Neural progenitor cell (in vitro differentiated cells): ENCODE measurements at regions not wholly inside any gene's neighbourhood (a gene's known extent, or its start where the extent isn't known, plus 50 kb on each side); places are given as distances from the start of the nearest gene placed in this dataset.

Source experiments
- DNase-seq: peaks from one replicate; pipeline ENCODE4 v3.0.0-alpha.2; 2016; ENCODE audit warnings: low spot score
- H2AFZ ChIP-seq: fragments of 200-600 bp; sonication (generic); replicated peaks from 2 replicates; pipeline ENCODE4 v1.6.1; 2016; ENCODE audit warnings: antibody characterized with exemption
- H3F3A ChIP-seq: fragments of 200-600 bp; sonication (generic); 2 replicates; pipeline ENCODE4 v1.6.1; 2016; ENCODE audit warnings: antibody characterized with exemption, low read depth
- H3K27ac ChIP-seq: fragments of 200-600 bp; sonication (generic); 2 replicates; pipeline ENCODE4 v1.5.1; 2016; ENCODE audit warnings: mild to moderate bottlenecking
- H3K27me3 ChIP-seq: fragments of 200-600 bp; sonication (generic); 2 replicates; pipeline ENCODE4 v1.6.1; 2016; ENCODE audit warnings: mild to moderate bottlenecking, moderate library complexity
- H3K36me3 ChIP-seq: fragments of 200-600 bp; sonication (generic); 2 replicates; pipeline ENCODE4 v1.5.1; 2016
- H3K4me1 ChIP-seq: fragments of 200-600 bp; sonication (generic); 2 replicates; pipeline ENCODE4 v1.6.1; 2016; ENCODE audit warnings: mixed run types
- H3K4me2 ChIP-seq: fragments of 200-600 bp; sonication (generic); 2 replicates; pipeline ENCODE4 v1.6.1; 2016
- H3K4me3 ChIP-seq: fragments of 200-600 bp; sonication (generic); 2 replicates; pipeline ENCODE4 v1.5.1; 2016
- H3K79me2 ChIP-seq: fragments of 200-600 bp; sonication (generic); 2 replicates; pipeline ENCODE4 v1.6.1; 2016; ENCODE audit warnings: low read depth
- H3K9ac ChIP-seq: fragments of 200-600 bp; sonication (generic); 2 replicates; pipeline ENCODE4 v1.6.1; 2016
- H3K9me3 ChIP-seq: fragments of 200-600 bp; sonication (generic); 2 replicates; pipeline ENCODE4 v1.5.1; 2016; ENCODE audit warnings: low read depth
- H4K20me1 ChIP-seq: fragments of 200-600 bp; sonication (generic); 2 replicates; pipeline ENCODE4 v1.6.1; 2016; ENCODE audit warnings: low read depth
- H3K27ac Mint-ChIP-seq: 3 replicates; pipeline ENCODE4 v1.8.0; 2021; ENCODE audit warnings: mixed read lengths
- H3K27me3 Mint-ChIP-seq: 2 replicates; pipeline ENCODE4 v1.8.0; 2022; ENCODE audit warnings: low read depth, mild to moderate bottlenecking, inconsistent platforms, moderate library complexity, mixed read lengths; ENCODE audit not compliant: insufficient read depth
- H3K36me3 Mint-ChIP-seq: 3 replicates; pipeline ENCODE4 v1.8.0; 2021; ENCODE audit warnings: mixed read lengths
- H3K4me1 Mint-ChIP-seq: 3 replicates; pipeline ENCODE4 v1.8.0; 2021; ENCODE audit warnings: mixed read lengths
- H3K4me3 Mint-ChIP-seq: 3 replicates; pipeline ENCODE4 v1.8.0; 2021; ENCODE audit warnings: mild to moderate bottlenecking, moderate library complexity, mixed read lengths
- H3K9me3 Mint-ChIP-seq: 3 replicates; pipeline ENCODE4 v1.8.0; 2020; ENCODE audit warnings: mixed read lengths
- EZH2 ChIP-seq: fragments of 200-600 bp; sonication (generic); IDR thresholded peaks from 2 replicates; pipeline ENCODE4 v1.6.1; 2017; ENCODE audit warnings: antibody characterized with exemption, mild to moderate bottlenecking, moderate library complexity
- EZH2phosphoT487 ChIP-seq: fragments of 200-600 bp; sonication (generic); IDR thresholded peaks from 2 replicates; pipeline ENCODE4 v1.6.1; 2017; ENCODE audit warnings: antibody characterized with exemption
- TF ChIP-seq, protein P1 (sequence below): fragments of 200-600 bp; sonication (generic); IDR thresholded peaks from 2 replicates; pipeline ENCODE4 v1.5.1; 2017; ENCODE audit warnings: antibody characterized with exemption, mild to moderate bottlenecking

DNA sequence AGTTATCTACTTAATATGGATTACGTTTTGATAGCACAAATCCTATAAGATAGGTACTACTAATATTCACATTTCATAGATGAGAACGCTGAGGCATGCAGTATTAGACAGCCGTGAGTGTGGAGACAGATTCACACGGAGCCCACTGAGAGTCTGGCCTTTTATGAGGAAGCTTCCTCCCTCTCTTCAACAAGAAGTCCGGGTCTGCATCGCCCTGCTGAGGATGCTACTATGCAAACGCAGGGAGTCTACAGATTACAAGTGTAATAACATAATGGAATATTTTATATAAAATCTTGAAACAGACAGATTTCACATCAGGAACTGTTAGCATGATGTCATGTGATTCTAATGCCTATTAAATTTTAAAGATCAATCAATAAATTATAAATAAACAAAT lies 255.9 kb upstream of the GLI3 start:
- Mint-ChIP-seq H3K27me3 (peaks cover 11% of the 10 kb centered on the region), H3K27ac (no peak overlapping the region), H3K4me1 (peaks cover 16% of the 10 kb centered on the region), H3K36me3 (no peaks in the 10 kb centered on the region), H3K9me3 (no peaks in the 10 kb centered on the region), H3K4me3 (peak overlapping the region; percentile 85)
- Histone ChIP-seq H3K79me2 (no peaks in the 10 kb centered on the region), H3K4me1 (peaks cover 9% of the 10 kb centered on the region), H4K20me1 (no peaks in the 10 kb centered on the region), H3K36me3 (no peaks in the 10 kb centered on the region), H2AFZ (peak overlapping the region; percentile 98), H3K27me3 (peaks cover 7% of the 10 kb centered on the region), H3F3A (no peaks in the 10 kb centered on the region), H3K27ac (no peak overlapping the region), H3K9ac (no peak overlapping the region), H3K4me3 (peak overlapping the region; percentile 60), H3K9me3 (no peaks in the 10 kb centered on the region), H3K4me2 (peak overlapping the region; percentile 75)
- no peak for DNase-seq
- no peak for TF ChIP-seq EZH2
- TF ChIP-seq, protein P1, sequence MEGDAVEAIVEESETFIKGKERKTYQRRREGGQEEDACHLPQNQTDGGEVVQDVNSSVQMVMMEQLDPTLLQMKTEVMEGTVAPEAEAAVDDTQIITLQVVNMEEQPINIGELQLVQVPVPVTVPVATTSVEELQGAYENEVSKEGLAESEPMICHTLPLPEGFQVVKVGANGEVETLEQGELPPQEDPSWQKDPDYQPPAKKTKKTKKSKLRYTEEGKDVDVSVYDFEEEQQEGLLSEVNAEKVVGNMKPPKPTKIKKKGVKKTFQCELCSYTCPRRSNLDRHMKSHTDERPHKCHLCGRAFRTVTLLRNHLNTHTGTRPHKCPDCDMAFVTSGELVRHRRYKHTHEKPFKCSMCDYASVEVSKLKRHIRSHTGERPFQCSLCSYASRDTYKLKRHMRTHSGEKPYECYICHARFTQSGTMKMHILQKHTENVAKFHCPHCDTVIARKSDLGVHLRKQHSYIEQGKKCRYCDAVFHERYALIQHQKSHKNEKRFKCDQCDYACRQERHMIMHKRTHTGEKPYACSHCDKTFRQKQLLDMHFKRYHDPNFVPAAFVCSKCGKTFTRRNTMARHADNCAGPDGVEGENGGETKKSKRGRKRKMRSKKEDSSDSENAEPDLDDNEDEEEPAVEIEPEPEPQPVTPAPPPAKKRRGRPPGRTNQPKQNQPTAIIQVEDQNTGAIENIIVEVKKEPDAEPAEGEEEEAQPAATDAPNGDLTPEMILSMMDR: no peak
- no peak for TF ChIP-seq EZH2phosphoT487

DNA sequence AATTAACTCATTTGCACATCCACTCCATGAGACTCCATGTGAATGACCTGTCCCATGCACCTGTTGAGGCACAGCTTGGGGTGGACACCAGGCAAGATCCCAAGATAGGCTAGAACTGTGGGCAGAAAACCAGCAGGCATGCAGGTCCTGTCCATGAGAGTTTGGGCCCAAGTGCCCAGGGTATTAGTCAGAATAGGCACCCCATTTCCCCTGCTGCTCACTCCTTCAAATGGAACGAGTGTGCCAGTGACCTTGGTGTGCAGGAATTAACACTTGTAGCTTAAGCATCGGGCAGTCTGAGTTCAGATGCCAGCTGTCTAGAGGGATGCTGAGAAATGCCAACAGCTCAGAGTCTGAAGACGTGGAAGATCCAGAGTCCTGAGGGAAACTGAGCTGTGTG lies 254.1 kb upstream of the GLI3 start:
- H3K27ac Mint-ChIP-seq: no peak overlapping the region
- Histone ChIP-seq H3K79me2 (no peaks in the 10 kb centered on the region), H3K4me2 (no peak overlapping the region), H4K20me1 (no peaks in the 10 kb centered on the region), H3K4me1 (peaks cover 9% of the 10 kb centered on the region), H3K27ac (no peak overlapping the region), H3K27me3 (peaks cover 7% of the 10 kb centered on the region), H3K9ac (no peak overlapping the region), H2AFZ (no peak overlapping the region), H3K4me3 (no peak overlapping the region), H3K36me3 (no peaks in the 10 kb centered on the region), H3F3A (no peaks in the 10 kb centered on the region), H3K9me3 (no peaks in the 10 kb centered on the region)
- TF ChIP-seq EZH2: no peak
- TF ChIP-seq EZH2phosphoT487: no peak
- TF ChIP-seq, protein P1: no peak
- H3K27me3 Mint-ChIP-seq: peaks cover 11% of the 10 kb centered on the region
- no peak overlapping the region for H3K4me3 Mint-ChIP-seq
- H3K4me1 Mint-ChIP-seq: peaks cover 16% of the 10 kb centered on the region
- H3K9me3 Mint-ChIP-seq: no peaks in the 10 kb centered on the region
- DNase-seq: no peak
- H3K36me3 Mint-ChIP-seq: no peaks in the 10 kb centered on the region

DNA sequence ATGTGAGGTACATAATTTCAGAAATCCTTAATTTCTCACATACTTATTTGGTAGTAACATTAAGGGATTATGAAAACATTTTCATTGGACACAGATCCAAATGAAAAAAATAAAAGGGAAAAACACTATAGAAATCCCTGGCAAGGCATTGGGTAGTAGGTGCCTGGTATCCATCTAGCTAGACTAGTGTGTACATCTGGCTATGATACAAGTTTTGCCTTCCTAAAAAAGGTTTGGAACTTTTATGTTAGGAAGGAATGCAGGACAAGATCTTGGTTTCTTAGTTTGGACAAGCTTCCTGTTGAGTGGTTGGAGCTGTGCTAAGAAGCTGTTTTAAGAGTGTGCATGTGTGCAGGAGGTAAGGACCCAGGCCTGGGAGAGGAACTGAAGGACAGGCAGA lies 252.3 kb upstream of the GLI3 start:
- Mint-ChIP-seq H3K27me3 (peaks cover 7% of the 10 kb centered on the region), H3K36me3 (no peaks in the 10 kb centered on the region), H3K9me3 (no peaks in the 10 kb centered on the region), H3K27ac (no peak overlapping the region), H3K4me3 (no peak overlapping the region), H3K4me1 (peaks cover 7% of the 10 kb centered on the region)
- Histone ChIP-seq H3K27ac (no peak overlapping the region), H3K9me3 (no peaks in the 10 kb centered on the region), H2AFZ (no peak overlapping the region), H3K27me3 (peaks cover 7% of the 10 kb centered on the region), H3K4me1 (peaks cover 6% of the 10 kb centered on the region), H3F3A (no peaks in the 10 kb centered on the region), H3K4me3 (no peak overlapping the region), H3K9ac (no peak overlapping the region), H3K79me2 (no peaks in the 10 kb centered on the region), H3K4me2 (no peak overlapping the region), H4K20me1 (no peaks in the 10 kb centered on the region), H3K36me3 (no peaks in the 10 kb centered on the region)
- no peak for DNase-seq
- no peak for TF ChIP-seq EZH2
- TF ChIP-seq, protein P1: no peak
- no peak for TF ChIP-seq EZH2phosphoT487
